Hematopoietic multipotent progenitor cell (in vitro differentiated cells): ENCODE measurements at regions not wholly inside any gene's neighbourhood (a gene's known extent, or its start where the extent isn't known, plus 50 kb on each side); places are given as distances from the start of the nearest gene placed in this dataset.

Experiments
- DNase-seq, 3 donors: peaks; one replicate each; pipeline ENCODE4 v3.0.0-alpha.2; 2011 to 2015; ENCODE audit warnings: low read depth in 2 of 3, low spot score in 2 of 3

DNA sequence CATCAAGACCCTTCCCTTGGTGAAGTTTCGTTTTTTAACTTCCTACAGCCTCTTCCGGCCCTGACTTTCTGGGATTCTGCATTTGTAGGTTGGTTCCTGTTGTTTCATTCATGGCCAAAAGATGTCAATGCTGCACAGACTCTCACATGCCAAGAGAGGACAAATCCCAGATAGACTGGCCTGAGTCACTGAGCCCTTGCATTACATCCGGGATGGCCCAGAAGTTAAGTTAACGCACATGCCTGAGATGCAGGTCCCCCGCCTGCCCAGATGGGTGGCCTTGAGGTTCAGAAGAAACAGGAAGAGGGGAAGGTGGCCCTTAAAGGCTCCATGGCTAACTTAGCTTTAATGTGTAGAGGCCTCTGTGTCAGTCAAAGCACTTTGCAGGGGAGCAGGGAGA is 51.6 kb upstream of the SRGAP3 start:
- no peak for DNase-seq

DNA sequence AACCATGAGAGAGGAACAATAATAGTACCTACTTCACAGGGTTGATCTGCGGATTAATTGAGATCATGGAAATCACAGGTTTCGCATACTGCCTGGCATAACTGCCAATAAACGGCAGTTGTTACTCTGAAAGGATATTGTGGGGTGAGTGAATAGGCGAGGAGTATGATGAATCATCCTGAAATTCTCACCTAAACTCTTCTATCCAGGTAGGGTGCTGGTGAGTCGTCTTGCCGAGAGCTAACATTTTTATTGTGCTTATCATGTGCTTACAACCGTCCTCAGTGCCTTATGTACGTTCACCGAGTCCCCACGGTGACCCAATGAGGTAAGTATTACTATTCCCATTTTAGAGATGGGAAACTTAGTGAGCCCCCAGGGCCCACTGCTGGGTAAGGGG is 52.4 kb upstream of the SRGAP3 start:
- DNase-seq: no peak

DNA sequence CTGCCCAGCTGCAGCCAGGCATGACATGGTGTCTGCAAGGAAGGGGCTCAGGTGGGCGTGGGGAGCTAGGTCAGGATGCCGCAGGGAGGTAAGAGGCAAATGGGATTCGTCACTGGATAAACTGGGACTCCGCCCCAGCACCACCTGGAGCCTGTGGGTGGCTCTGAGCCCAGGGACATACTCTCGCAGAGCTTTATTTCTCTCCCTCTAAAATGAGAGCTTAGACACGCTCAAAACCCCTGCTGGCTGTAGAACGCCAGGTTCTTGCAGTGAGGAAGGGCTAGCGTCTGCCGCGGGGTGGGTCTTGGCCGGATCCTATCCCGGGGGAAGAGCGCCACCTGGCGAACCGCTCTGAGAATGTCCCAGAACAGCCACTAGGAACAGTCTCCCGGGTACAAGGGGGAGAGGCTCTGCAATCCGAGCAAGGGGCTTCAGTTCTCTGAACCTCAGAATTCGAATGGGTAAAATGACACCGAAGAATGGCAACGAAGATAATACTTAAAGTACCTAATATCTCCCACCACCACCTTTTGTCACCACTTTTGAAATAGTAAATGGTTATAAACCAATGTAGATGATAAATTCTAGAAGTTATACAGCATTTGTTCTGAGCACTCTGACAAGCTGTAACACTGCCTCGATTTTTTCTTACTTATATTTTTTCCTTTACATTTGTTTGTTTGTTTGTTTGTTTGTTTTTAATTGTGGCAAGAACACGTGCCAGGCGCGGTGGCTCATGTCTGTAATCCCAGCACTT is 53.2 kb upstream of the SRGAP3 start:
- peak; percentile 50 to 92 (median 83) for DNase-seq

DNA sequence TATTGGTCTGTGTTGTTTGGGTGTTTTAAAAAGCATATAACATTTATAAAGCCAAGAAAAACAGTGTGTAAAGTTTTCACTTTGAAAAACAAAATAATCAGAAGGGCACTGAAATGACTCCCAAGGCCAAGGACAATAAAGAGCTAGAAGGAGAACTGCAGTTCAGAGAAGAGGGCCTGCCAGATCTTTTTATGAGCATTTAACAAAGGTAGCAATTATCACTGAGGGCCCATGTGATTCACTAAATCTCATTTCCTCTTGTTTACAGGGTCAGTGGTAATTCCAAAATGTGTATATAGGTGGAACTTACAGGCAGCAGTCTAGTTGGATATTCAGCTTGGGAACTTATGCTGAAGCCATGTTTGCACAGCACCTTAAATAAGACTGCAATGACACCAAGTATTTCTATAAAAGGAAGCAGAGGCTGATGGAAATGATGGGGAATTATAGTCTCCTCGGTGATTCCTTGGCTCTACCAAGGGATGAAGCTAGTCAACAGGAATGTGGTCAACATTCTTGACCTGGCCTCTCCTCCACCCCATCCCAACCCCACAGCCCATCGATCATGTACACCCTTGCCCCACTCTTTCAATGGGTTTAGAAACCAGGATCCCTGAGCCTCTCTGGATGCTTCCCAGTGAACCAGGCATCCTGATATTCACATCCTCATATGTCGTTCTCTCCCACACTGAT is 54.4 kb upstream of the THUMPD3 start:
- no peak for DNase-seq

DNA sequence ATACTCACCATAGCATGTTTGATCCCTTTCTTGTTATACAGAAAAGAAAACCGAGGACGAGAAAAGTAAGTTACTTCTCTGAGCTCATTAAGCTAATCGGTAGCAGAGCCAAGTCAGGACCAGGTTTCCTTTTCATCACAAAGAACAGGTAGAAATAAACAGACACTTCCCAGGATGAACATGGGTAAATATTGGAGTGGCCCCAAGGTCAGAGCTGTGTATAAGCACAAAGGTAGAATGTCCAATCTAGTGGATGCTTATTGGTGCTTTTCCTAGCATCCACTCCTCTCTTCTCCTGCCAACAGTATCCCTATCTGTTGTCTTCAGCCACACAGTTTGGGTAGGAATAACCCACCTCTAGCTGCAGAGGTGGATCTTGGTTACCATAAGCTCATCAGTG is 52.8 kb upstream of the THUMPD3 start:
- no peak for DNase-seq

DNA sequence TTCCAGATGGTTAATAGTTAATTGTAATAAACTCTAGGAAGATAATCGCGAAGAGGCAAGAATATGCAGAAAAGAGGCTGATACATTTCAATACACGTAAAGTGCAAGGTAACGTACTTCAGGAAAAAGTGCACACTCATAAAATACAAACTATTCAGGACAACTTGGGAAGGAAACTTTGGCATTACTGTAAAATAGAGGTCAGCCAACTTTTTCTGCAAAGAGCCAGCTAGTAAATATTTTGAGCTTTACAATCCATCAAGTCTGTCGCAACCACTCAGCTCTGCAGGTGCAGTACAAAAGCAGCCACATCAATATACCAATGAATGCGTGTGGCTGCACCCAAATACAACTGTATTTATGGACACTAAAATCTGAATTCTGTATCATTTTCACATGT is 51.6 kb upstream of the THUMPD3 start:
- DNase-seq: no peak
